Karpas-422 (cell line): ENCODE measurements at regions not wholly inside any gene's neighbourhood (a gene's known extent, or its start where the extent isn't known, plus 50 kb on each side); places are given as distances from the start of the nearest gene placed in this dataset.

Experiments
- DNase-seq: peaks from one replicate; pipeline ENCODE4 v3.0.0-alpha.2; 2015
- H2AFZ ChIP-seq: fragments of 200-600 bp; sonication (generic); 2 replicates; pipeline ENCODE4 v1.6.1; 2014; ENCODE audit warnings: antibody characterized with exemption, low read length, mixed read lengths
- H3K27ac ChIP-seq: fragments of 200-600 bp; sonication (generic); 2 replicates; pipeline ENCODE4 v1.5.1; 2014; ENCODE audit warnings: mild to moderate bottlenecking, low read length, moderate library complexity
- H3K27me3 ChIP-seq: fragments of 200-600 bp; sonication (generic); 2 replicates; pipeline ENCODE4 v1.6.1; 2014; ENCODE audit warnings: low read length, mixed read lengths
- H3K36me3 ChIP-seq: fragments of 200-600 bp; sonication (generic); 2 replicates; pipeline ENCODE4 v1.6.1; 2014; ENCODE audit warnings: low read length, mixed read lengths; ENCODE audit not compliant: insufficient read depth
- H3K4me1 ChIP-seq: fragments of 200-600 bp; sonication (generic); 2 replicates; pipeline ENCODE4 v1.6.1; 2014; ENCODE audit warnings: mild to moderate bottlenecking, low read length, mixed read lengths
- H3K4me2 ChIP-seq: fragments of 200-600 bp; sonication (generic); 2 replicates; pipeline ENCODE4 v1.6.1; 2014; ENCODE audit warnings: low read length, low read depth, mild to moderate bottlenecking; ENCODE audit not compliant: poor library complexity, severe bottlenecking
- H3K4me3 ChIP-seq: fragments of 200-600 bp; sonication (generic); 2 replicates; pipeline ENCODE4 v1.5.1; 2014; ENCODE audit warnings: mild to moderate bottlenecking, antibody characterized with exemption, low read length, mixed read lengths
- H3K79me2 ChIP-seq: fragments of 200-600 bp; sonication (generic); 2 replicates; pipeline ENCODE4 v1.6.1; 2014; ENCODE audit warnings: mild to moderate bottlenecking, low read length, mixed read lengths
- H3K9ac ChIP-seq: fragments of 200-600 bp; sonication (generic); 2 replicates; pipeline ENCODE4 v1.6.0; 2014; ENCODE audit warnings: low read length
- H3K9me2 ChIP-seq: fragments of 200-600 bp; sonication (generic), shearing (Covaris generic); replicated peaks from 2 replicates; pipeline ENCODE4 v1.6.0; 2014; ENCODE audit warnings: mild to moderate bottlenecking, low read length, moderate library complexity; ENCODE audit not compliant: insufficient read depth
- H3K9me3 ChIP-seq: fragments of 300-700, 200-600 bp; sonication (generic); 2 replicates; pipeline ENCODE4 v1.6.1; 2014; ENCODE audit warnings: low read length, mixed read lengths
- H4K20me1 ChIP-seq: fragments of 200-600 bp; sonication (generic); 2 replicates; pipeline ENCODE4 v1.6.1; 2014; ENCODE audit warnings: mild to moderate bottlenecking, antibody characterized with exemption, low read length, low read depth; ENCODE audit not compliant: insufficient read depth

DNA sequence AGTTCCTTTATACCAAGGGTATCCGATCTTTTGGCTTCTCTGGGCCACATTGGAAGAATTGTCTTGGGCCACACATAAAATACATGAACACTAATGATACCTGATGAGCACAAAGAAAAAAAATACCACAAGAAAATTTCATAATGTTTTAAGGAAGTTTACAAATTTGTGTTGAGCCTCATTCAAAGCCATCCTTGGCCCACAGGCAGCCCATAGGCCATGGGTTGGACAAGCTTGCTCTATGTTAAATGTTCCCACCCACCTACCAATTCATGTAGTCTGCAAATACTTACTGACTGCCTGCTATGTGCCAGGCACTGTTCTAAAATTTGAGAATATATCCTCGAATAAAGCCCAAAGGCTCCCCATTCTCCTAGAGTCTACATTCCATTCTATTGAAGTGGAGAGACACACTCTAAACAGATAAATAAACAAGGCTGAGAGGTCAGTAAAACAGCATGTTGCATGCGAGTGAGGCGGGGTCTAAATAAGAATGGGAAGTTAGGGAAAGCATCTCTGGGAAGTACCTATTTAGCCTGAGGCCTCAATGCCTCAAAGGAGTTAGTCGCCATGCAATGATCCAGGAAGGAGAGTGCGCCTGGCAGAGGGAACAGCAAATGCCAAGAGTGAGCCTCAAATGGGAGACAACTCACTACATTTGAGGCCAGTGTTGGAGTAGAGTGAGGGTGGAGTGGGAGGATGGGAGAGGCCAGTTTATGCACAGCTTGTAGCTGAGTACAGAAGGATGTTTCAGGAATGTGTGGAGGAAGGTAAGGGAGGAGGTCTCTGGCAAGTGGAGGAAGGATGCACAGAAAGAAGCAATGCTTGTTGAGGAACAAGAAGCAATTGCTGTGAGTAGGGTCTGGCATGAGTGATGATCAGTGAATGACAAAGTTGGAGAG, 52.5 kb upstream of the CLDN10 start:
- Histone ChIP-seq H3K4me2 (no peak overlapping the region), H3K27ac (no peak overlapping the region), H2AFZ (no peak overlapping the region), H3K79me2 (no peaks in the 10 kb centered on the region), H3K36me3 (no peaks in the 10 kb centered on the region), H3K9me3 (no peaks in the 10 kb centered on the region), H3K9me2 (no peaks in the 10 kb centered on the region), H4K20me1 (no peaks in the 10 kb centered on the region), H3K4me1 (no peaks in the 10 kb centered on the region), H3K27me3 (no peaks in the 10 kb centered on the region), H3K4me3 (no peak overlapping the region), H3K9ac (no peak overlapping the region)
- DNase-seq, result no peak

DNA sequence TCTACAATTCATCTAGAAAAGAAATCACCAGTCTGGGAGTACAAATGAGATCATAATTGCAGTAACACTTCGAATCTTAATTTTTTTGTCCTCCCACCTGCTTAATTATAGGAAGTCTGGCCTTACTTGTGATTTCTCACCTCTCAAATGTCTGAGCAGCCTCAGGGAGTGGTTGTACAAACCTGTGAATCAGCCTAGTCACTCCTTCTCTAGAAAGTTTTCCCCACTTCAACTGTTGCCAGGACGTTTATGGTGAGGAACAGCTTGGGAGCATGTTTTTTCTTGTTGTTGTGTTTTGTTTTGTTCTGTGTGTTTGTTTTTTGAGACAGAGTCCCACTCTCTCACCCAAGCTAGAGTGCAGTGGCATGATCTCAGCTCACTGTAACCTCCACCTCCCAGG, 50.3 kb upstream of the CLDN10 start:
- Histone ChIP-seq H3K9me3 (no peaks in the 10 kb centered on the region), H3K36me3 (no peaks in the 10 kb centered on the region), H3K9me2 (no peaks in the 10 kb centered on the region), H3K4me1 (no peaks in the 10 kb centered on the region), H3K27ac (no peak overlapping the region), H3K4me3 (no peak overlapping the region), H3K4me2 (no peak overlapping the region), H2AFZ (no peak overlapping the region), H3K27me3 (no peaks in the 10 kb centered on the region), H3K9ac (no peak overlapping the region), H4K20me1 (no peaks in the 10 kb centered on the region), H3K79me2 (no peaks in the 10 kb centered on the region)
- DNase-seq, result no peak
